ENCODE measurements at regions not wholly inside any gene's neighbourhood (a gene's known extent, or its start where the extent isn't known, plus 50 kb on each side); places are given as distances from the start of the nearest gene placed in this dataset.

GRCh38 chr4:57234252-57234775 is 124.1 kb upstream of the IGFBP7 start:
- TF ChIP-seq CTCF (conservative IDR thresholded peaks at IDR 0.05; ENCODE audit: low read length) = no peak
- TF ChIP-seq EZH2phosphoT487 (IDR thresholded peaks at IDR 0.05; ENCODE audit: borderline replicate concordance, low read depth, low read length) = no peak
